HG02884 (cell line): ENCODE measurements at regions not wholly inside any gene's neighbourhood (a gene's known extent, or its start where the extent isn't known, plus 50 kb on each side); places are given as distances from the start of the nearest gene placed in this dataset.
"Not testable (repeated sequence)": the region's sequence is repeated elsewhere in the genome, so short reads cannot be mapped to it uniquely, and the experiment has no call there.

ENCODE experiments used
- ATAC-seq: cut with Tn5 transposase; IDR thresholded peaks from one replicate; pipeline ENCODE4 v1.9.1; 2021; ENCODE audit warnings: mild to moderate bottlenecking, moderate library complexity; ENCODE audit not compliant: unreplicated experiment

GRCh38 chr1:71345491-71345890 is 264.7 kb upstream of the ZRANB2 start:
- no peak for ATAC-seq

GRCh38 chr1:71343686-71344416 is 263.0 kb upstream of the ZRANB2 start:
- ATAC-seq: no peak

GRCh38 chr1:71339238-71339637 is 258.4 kb upstream of the ZRANB2 start:
- no peak for ATAC-seq

GRCh38 chr1:71330991-71331390 is 250.2 kb upstream of the ZRANB2 start:
- no peak for ATAC-seq

- no peak for ATAC-seq
Observed at GRCh38 chr1:71324671-71325267, 243.9 kb upstream of the ZRANB2 start.

GRCh38 chr1:71312545-71312944 is 231.7 kb upstream of the ZRANB2 start:
- no peak for ATAC-seq

GRCh38 chr1:71311376-71311775 is 230.5 kb upstream of the ZRANB2 start:
- no peak for ATAC-seq

GRCh38 chr1:71307451-71307850 is 226.6 kb upstream of the ZRANB2 start:
- ATAC-seq: peak; percentile 58

GRCh38 chr1:71304125-71304524 is 223.3 kb upstream of the ZRANB2 start:
- no peak for ATAC-seq

- no peak for ATAC-seq
Observed at GRCh38 chr1:71303617-71304041, 222.8 kb upstream of the ZRANB2 start.

- ATAC-seq: no peak
Observed at GRCh38 chr1:71298633-71299032, 217.8 kb upstream of the ZRANB2 start.

GRCh38 chr1:71296551-71297134 is 215.8 kb upstream of the ZRANB2 start:
- ATAC-seq: no peak

- ATAC-seq: no peak
Observed at GRCh38 chr1:71295350-71295749, 214.5 kb upstream of the ZRANB2 start.

- ATAC-seq: no peak
Observed at GRCh38 chr1:71294178-71294577, 213.3 kb upstream of the ZRANB2 start.

GRCh38 chr1:71292203-71292602 is 211.4 kb upstream of the ZRANB2 start:
- no peak for ATAC-seq

- ATAC-seq: not testable (repeated sequence)
Observed at GRCh38 chr1:71290506-71291237, 209.8 kb upstream of the ZRANB2 start.

GRCh38 chr1:71285529-71285928 is 204.7 kb upstream of the ZRANB2 start:
- no peak for ATAC-seq

- ATAC-seq: no peak
Observed at GRCh38 chr1:71276466-71276865, 195.6 kb upstream of the ZRANB2 start.

GRCh38 chr1:71273334-71273733 is 192.5 kb upstream of the ZRANB2 start:
- no peak for ATAC-seq

GRCh38 chr1:71270394-71270915 is 189.6 kb upstream of the ZRANB2 start:
- ATAC-seq: no peak

- no peak for ATAC-seq
Observed at GRCh38 chr1:71269818-71270217, 189.0 kb upstream of the ZRANB2 start.
